Lung (tissue), 11 donors: ENCODE measurements at regions not wholly inside any gene's neighbourhood (a gene's known extent, or its start where the extent isn't known, plus 50 kb on each side); places are given as distances from the start of the nearest gene placed in this dataset.

ENCODE experiments used
- ATAC-seq: fragments of 200-7000 bp; cut with Tn5 transposase; one replicate; pipeline ENCODE4 v1.9.1; 2020; ENCODE audit warnings: moderate number of reproducible peaks; ENCODE audit not compliant: insufficient read depth, low FRiP score
- DNase-seq, 3 donors: peaks; one replicate each; pipeline ENCODE4 v3.0.0-alpha.2; 2013 to 2017
- H3K27ac ChIP-seq, 2 donors: one replicate each; pipeline ENCODE4 v1.5.1; 2013; ENCODE audit warnings: mild to moderate bottlenecking in 2 of 2, moderate library complexity in 2 of 2, control low read depth in 1 of 2, inconsistent platforms in 1 of 2, low read depth in 1 of 2, low read length in 1 of 2
- H3K27me3 ChIP-seq, 3 donors: one replicate each; pipeline ENCODE4 v1.5.1; 2013; ENCODE audit warnings: low read length in 2 of 3; ENCODE audit not compliant: control insufficient read depth in 3 of 3, insufficient read depth in 3 of 3
- H3K36me3 ChIP-seq, 4 donors: one replicate each; pipeline ENCODE4 v1.5.1; 2013; ENCODE audit warnings: low read length in 4 of 4, mild to moderate bottlenecking in 1 of 4, moderate library complexity in 1 of 4; ENCODE audit not compliant: control insufficient read depth in 4 of 4, insufficient read depth in 4 of 4
- H3K4me1 ChIP-seq, 5 donors: one replicate each; pipeline ENCODE4 v1.5.1; 2013; ENCODE audit warnings: low read length in 5 of 5, mild to moderate bottlenecking in 2 of 5, moderate library complexity in 1 of 5; ENCODE audit not compliant: control insufficient read depth in 5 of 5, insufficient read depth in 5 of 5
- H3K4me3 ChIP-seq: one replicate; pipeline ENCODE4 v1.5.1; 2013; ENCODE audit warnings: mild to moderate bottlenecking, control low read depth, moderate library complexity
- H3K9ac ChIP-seq, 2 donors: one replicate each; pipeline ENCODE4 v1.5.1; 2013; ENCODE audit warnings: low read length in 2 of 2, control low read depth in 1 of 2; ENCODE audit not compliant: insufficient read depth in 1 of 2
- H3K9me3 ChIP-seq, 4 donors: one replicate each; pipeline ENCODE4 v1.5.1; 2013; ENCODE audit warnings: low read length in 3 of 4, mild to moderate bottlenecking in 1 of 4, moderate library complexity in 1 of 4; ENCODE audit not compliant: control insufficient read depth in 4 of 4, insufficient read depth in 3 of 4
- WGBS, 2 donors: extraction: QIAGEN DNeasy Blood & Tissue Kit; methylation state at CpG; one replicate each; pipeline ENCODE4 v1.1.7; 2013; 5-methylcytosine and 5-hydroxymethylcytosine counted together
- TF ChIP-seq, protein P1 (sequence below): IDR thresholded peaks from 2 replicates; pipeline ENCODE4 v1.5.1; 2012; ENCODE audit warnings: mild to moderate bottlenecking; ENCODE audit errors: control extremely low read depth, extremely low read depth
- donor health status: control.
- donor health status: control.
- donor health status: Bipolar disorder and iron deficiency.
- donor health status: healthy.
- donor health status: DM: yes; HTN: yes; CAD: no.

DNA sequence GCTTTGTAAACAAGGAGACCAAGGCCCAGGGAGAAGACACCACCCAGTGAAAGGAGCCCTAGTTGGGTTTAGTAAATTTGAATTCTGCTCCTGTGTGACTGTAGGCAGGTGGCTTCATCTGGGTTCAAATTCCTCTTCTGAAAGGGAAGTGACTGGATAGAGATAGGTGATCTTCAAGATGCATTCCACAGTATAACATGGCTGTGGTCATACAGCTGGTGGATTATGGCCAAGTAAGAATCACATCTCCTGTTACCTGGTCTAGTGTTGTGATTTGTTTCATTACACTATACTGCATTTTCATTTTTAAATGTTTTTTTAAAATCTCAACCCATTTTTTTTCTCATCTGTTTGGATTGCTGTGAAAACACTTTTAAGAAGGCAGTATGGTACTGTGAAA is 58.0 kb upstream of the PICALM start:
- Histone ChIP-seq H3K9ac (no peak overlapping the region), H3K9me3 (no peaks in the 10 kb centered on the region), H3K4me1 (no peaks in the 10 kb centered on the region), H3K4me3 (no peak overlapping the region), H3K27me3 (no peaks in the 10 kb centered on the region), H3K36me3 (no peaks in the 10 kb centered on the region), H3K27ac (no peak overlapping the region)
- ATAC-seq (no peak), DNase-seq (no peak)
- TF ChIP-seq, protein P1, sequence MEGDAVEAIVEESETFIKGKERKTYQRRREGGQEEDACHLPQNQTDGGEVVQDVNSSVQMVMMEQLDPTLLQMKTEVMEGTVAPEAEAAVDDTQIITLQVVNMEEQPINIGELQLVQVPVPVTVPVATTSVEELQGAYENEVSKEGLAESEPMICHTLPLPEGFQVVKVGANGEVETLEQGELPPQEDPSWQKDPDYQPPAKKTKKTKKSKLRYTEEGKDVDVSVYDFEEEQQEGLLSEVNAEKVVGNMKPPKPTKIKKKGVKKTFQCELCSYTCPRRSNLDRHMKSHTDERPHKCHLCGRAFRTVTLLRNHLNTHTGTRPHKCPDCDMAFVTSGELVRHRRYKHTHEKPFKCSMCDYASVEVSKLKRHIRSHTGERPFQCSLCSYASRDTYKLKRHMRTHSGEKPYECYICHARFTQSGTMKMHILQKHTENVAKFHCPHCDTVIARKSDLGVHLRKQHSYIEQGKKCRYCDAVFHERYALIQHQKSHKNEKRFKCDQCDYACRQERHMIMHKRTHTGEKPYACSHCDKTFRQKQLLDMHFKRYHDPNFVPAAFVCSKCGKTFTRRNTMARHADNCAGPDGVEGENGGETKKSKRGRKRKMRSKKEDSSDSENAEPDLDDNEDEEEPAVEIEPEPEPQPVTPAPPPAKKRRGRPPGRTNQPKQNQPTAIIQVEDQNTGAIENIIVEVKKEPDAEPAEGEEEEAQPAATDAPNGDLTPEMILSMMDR: no peak

DNA sequence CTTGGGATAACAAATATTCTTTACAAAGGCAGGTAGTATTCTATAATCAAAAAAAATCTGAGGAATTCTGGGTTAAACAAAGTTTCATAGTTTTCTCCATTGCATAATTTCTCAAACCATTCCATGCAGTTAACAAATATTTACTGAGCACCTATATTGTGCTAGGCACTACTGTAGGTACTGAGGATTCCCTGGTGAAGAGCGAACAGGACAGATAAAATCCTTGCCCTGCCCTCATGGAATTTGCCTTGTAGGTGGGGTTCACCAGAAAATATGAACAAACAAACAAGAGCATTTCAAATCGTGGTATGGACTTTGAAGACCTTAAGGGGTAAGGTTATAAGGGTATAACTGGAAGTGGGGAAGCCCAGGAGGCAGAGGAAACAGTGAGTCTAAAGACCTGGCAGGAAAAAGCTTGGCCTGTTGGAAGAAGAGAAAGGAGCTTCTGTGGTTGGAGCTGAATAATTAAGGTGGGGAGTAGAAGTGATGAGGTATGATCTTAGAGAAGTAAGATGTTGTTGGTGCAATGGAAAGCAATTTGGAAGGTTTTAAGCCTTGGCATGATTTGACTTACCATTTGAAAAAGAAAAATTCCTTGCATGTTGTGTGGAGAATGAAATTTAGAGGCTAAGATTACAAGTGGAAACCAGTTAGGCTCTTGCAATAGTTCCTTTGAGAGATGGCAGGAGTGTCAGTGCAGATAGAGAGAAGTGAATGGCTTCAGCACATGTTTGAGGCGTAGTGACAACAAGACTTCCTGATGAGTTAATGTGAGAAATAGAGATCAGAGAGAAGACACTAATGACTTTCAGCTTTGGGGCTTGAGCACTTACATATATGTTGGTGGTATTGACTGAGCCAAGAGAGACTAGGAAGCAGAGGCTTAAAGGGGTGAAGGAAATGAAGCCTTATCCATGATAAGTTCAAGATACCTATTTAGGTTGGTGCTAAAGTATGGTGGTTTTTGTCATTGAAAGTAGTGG is 55.7 kb upstream of the PICALM start:
- Histone ChIP-seq H3K4me1 (no peaks in the 10 kb centered on the region), H3K9me3 (no peaks in the 10 kb centered on the region), H3K27ac (no peak overlapping the region), H3K9ac (no peak overlapping the region), H3K27me3 (no peaks in the 10 kb centered on the region), H3K4me3 (no peak overlapping the region), H3K36me3 (no peaks in the 10 kb centered on the region)
- TF ChIP-seq, protein P1: no peak
- WGBS, 2 donors: 78 to 92% methylated on average over 3 of the region's 3 CpGs
- DNase-seq (no peak), ATAC-seq (no peak)

DNA sequence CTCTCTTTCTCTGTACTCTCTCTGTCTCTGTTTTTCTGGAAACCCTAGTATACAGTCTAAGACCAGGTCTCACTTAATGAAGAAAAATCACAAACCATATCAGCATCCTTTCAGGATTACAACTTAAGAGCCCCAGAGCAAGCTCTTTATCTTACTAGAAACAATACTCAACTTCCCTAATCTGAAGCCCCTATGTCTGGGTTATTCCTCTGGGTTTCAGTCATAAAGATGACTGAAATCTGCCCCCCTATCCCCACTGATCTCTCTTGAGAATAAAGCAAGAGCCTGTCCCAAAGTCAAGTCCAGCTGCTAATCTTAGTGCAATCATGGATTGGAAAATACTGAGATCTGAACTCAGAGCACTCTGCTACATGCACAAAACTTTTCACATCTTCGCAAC is 53.9 kb upstream of the PICALM start:
- DNase-seq: no peak
- ATAC-seq: no peak
- no peak overlapping the region for H3K4me3 ChIP-seq
- H3K9me3 ChIP-seq: no peaks in the 10 kb centered on the region
- no peak overlapping the region for H3K27ac ChIP-seq
- H3K36me3 ChIP-seq: no peaks in the 10 kb centered on the region
- H3K4me1 ChIP-seq: peaks cover 0 to 11% (median 0%) of the 10 kb centered on the region in 5 donors
- WGBS, 2 donors: 97 to 99% methylated on average over 1 of the region's 1 CpG
- TF ChIP-seq, protein P1: no peak
- H3K9ac ChIP-seq: no peak overlapping the region
- H3K27me3 ChIP-seq: no peaks in the 10 kb centered on the region
